Brain microvascular endothelial cell (primary cell): ENCODE measurements at regions not wholly inside any gene's neighbourhood (a gene's known extent, or its start where the extent isn't known, plus 50 kb on each side); places are given as distances from the start of the nearest gene placed in this dataset.

ENCODE experiments used
- DNase-seq: peaks from one replicate; pipeline ENCODE4 v3.0.0-alpha.2; 2020
- H3K27ac ChIP-seq: fragments of 250-450 bp; sonication (Bioruptor Pico); 2 replicates; pipeline ENCODE4 v1.5.1; 2020; ENCODE audit warnings: mild to moderate bottlenecking, moderate library complexity
- H3K27me3 ChIP-seq: fragments of 250-450 bp; sonication (Bioruptor Pico); replicated peaks from 2 replicates; pipeline ENCODE4 v1.5.1; 2020; ENCODE audit warnings: mild to moderate bottlenecking
- H3K36me3 ChIP-seq: fragments of 250-450 bp; sonication (Bioruptor Pico); replicated peaks from 2 replicates; pipeline ENCODE4 v1.5.1; 2020; ENCODE audit warnings: mild to moderate bottlenecking
- H3K4me3 ChIP-seq: 2 replicates; pipeline ENCODE4 v1.5.1; 2011; ENCODE audit warnings: low read depth, mild to moderate bottlenecking, control low read depth, low read length, moderate library complexity
- in situ Hi-C: cut with HindIII; loops from 2 replicates; pipeline ENCODE4 v1.10.0; 2017; ENCODE audit warnings: low sequenced_read_pairs, low pct_ligation_motif_present
- TF ChIP-seq, protein P1 (sequence below): IDR thresholded peaks from 2 replicates; pipeline ENCODE4 v1.5.1; 2011; ENCODE audit warnings: low read depth, mild to moderate bottlenecking, moderate library complexity, low read length, control low read depth, inconsistent platforms; ENCODE audit errors: missing control alignments

DNA sequence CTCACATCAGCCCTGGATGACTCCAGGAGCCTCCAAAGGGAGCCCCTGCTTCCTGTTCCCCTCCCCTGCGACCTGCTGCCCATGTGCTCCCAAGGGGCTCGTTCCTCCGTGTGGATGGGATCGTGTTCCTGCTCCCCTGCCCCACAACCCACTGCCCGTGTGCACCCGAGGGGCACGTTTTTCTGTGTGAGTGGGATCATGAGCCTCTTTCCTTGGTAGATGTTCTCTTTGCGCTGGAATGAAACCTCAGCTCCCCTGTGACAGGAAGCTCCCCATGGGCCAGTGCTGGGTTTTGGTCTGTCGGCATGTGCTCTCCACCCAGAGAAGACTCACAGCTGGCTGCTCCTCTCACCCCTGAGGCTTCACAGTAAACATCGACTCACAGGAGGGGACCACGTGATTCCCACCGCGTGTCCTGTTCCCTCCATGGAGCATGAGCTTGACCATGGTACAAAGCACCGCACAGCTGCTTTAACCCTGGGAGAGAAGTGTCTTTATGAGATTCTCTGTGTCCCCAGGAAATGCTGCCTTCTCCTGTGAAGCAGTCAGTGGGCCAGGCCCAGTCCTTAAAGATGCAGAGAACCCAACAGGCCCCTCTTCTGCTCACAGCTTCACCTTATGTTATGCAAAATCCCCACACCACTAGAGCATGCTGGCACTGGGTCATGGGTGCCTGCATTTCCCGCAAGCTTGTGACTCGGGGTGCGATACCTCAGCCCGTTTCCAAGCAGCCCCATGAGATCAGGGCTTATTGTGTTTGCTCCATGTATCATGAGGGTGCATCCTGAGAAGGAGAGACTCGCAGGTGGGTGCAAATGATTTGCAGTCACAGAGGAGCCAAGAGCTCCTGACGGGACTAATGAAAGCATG is 215.1 kb downstream of the ERMARD start:
- H3K4me3 ChIP-seq = no peak overlapping the region
- in situ Hi-C loops = no loop called here
- H3K27ac ChIP-seq = no peak overlapping the region
- DNase-seq = no peak
- no peaks in the 10 kb centered on the region for H3K27me3 ChIP-seq
- TF ChIP-seq, protein P1, sequence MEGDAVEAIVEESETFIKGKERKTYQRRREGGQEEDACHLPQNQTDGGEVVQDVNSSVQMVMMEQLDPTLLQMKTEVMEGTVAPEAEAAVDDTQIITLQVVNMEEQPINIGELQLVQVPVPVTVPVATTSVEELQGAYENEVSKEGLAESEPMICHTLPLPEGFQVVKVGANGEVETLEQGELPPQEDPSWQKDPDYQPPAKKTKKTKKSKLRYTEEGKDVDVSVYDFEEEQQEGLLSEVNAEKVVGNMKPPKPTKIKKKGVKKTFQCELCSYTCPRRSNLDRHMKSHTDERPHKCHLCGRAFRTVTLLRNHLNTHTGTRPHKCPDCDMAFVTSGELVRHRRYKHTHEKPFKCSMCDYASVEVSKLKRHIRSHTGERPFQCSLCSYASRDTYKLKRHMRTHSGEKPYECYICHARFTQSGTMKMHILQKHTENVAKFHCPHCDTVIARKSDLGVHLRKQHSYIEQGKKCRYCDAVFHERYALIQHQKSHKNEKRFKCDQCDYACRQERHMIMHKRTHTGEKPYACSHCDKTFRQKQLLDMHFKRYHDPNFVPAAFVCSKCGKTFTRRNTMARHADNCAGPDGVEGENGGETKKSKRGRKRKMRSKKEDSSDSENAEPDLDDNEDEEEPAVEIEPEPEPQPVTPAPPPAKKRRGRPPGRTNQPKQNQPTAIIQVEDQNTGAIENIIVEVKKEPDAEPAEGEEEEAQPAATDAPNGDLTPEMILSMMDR = no peak
- no peaks in the 10 kb centered on the region for H3K36me3 ChIP-seq

GRCh38 chr6:169965657-169966311 is 214.4 kb downstream of the ERMARD start:
- in situ Hi-C loops = no loop called here
- no peak for DNase-seq
- no peak overlapping the region for H3K27ac ChIP-seq
- TF ChIP-seq, protein P1 = no peak
- no peaks in the 10 kb centered on the region for H3K36me3 ChIP-seq
- H3K27me3 ChIP-seq = no peaks in the 10 kb centered on the region
- H3K4me3 ChIP-seq = no peak overlapping the region

- Histone ChIP-seq H3K27ac (no peak overlapping the region), H3K4me3 (no peak overlapping the region), H3K36me3 (no peaks in the 10 kb centered on the region), H3K27me3 (no peaks in the 10 kb centered on the region)
- no peak for DNase-seq
- TF ChIP-seq, protein P1 = no peak
- in situ Hi-C loops = no loop called here
Observed at GRCh38 chr6:169965239-169965638, 213.8 kb downstream of the ERMARD start.

DNA sequence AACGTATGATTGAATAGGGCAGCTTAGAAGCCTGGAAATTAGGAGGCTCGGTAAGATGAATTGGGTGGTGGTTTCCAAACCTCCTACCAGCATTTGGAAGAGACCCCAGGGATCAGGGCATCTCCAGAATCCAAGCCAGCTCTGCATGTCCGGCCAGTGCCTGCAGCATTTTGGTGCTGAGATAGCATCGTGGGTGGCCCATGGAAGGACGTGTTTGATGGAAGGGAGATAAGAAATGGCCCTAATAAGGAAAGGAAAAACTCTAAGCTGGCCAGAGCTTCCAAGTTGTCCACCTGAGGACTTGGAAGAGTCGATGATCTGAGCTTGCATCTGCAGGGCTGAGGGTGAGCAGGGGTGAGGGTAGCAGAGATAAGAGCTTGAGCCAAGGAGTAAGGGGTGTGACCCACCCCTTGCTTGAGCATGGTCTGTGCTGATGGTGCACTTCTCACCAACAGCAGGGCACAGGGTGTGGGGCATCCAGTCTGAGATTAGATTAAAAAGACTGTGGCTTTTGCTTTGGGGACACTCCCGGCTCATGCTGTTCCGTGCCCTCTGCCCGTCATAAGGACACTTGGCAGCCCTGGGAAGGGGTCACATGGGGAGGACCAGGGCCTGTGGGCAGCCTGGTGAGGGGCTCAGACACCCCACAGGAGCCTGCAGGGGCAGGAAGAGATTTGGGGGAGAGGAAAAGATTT is 213.2 kb downstream of the ERMARD start:
- in situ Hi-C loops = no loop called here
- H3K36me3 ChIP-seq = no peaks in the 10 kb centered on the region
- no peaks in the 10 kb centered on the region for H3K27me3 ChIP-seq
- H3K4me3 ChIP-seq = no peak overlapping the region
- no peak for DNase-seq
- TF ChIP-seq, protein P1 = no peak
- no peak overlapping the region for H3K27ac ChIP-seq

DNA sequence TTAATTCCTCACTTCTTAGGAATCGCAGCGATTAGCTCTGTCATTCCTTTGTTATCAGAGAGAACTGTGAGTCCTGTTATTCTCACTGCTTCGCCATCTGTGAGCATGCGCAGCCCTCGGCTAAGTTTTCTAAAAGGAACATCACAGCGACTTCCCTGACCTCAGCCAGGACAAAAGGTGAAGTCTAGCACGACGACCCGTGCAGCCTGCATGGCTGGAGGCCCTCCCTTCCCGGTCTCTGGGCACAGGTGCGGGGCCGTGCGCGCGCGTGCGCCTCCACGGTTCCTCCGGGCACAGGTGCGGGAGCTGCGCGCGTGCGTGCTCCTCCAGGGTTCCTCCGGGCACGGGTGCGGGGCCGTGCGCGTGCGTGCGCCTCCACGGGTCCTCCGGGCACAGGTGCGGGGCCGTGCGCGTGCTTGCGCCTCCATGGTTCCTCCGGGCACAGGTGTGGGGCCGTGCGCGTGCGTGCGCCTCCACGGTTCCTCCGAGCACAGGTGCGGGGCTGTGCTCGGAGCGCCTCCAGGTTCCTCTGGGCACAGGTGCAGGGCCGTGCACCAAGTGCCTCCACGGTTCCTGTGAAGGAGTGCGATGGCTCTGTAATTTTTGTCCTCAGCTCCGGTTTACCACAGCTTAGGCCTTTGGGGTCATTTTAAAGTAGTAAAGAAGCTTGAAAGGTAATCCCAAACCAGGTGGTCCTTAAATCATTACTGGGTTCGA is 212.3 kb downstream of the ERMARD start:
- DNase-seq = no peak
- Histone ChIP-seq H3K4me3 (no peak overlapping the region), H3K27me3 (no peaks in the 10 kb centered on the region), H3K36me3 (no peaks in the 10 kb centered on the region), H3K27ac (no peak overlapping the region)
- TF ChIP-seq, protein P1 = no peak
- in situ Hi-C loops = no loop called here
